HepG2 (cell line): ENCODE measurements at regions not wholly inside any gene's neighbourhood (a gene's known extent, or its start where the extent isn't known, plus 50 kb on each side); places are given as distances from the start of the nearest gene placed in this dataset.

Experiments
- ATAC-seq: fragments of 200-7000 bp; cut with Tn5 transposase; 3 replicates; pipeline ENCODE4 v1.9.1; 2020; ENCODE audit warnings: mild to moderate bottlenecking, moderate library complexity
- BruUV-seq: library from RNA; stranded (reverse); fragments of 400-500 nt; replicated peaks from 2 replicates; lab custom pipeline; 2021; lab: Mats Ljungman, UMichigan
- CTCF ChIA-PET: fragments of 300-600 bp; formaldehyde crosslinking; extraction: SDS; loops from one replicate; lab custom pipeline; 2021; ENCODE audit warnings: low total read pairs, inconsistent platforms, low intra/inter-chr PET ratio; lab: Yijun Ruan, JAX
- POLR2A ChIA-PET: fragments of 350-600 bp; sonication (Branson Sonifier 250); formaldehyde crosslinking; loops from one replicate; lab custom pipeline; 2020; ENCODE audit warnings: antibody characterized with exemption, inconsistent platforms; lab: Yijun Ruan, JAX
- DNase-seq: peaks from one replicate; pipeline ENCODE4 v3.0.0-alpha.2; 2015; ENCODE audit warnings: low spot score
- FAIRE-seq: peaks from 3 replicates; lab custom pipeline; 2011; peaks lifted over from hg19 to GRCh38; lab: Jason Lieb, UNC
- H2AFZ ChIP-seq: one replicate; pipeline ENCODE4 v1.6.1; 2011; ENCODE audit warnings: low read length, inconsistent platforms
- H3K27ac ChIP-seq: fragments of 300-600 bp; 3 replicates; pipeline ENCODE4 v1.8.0; 2011; ENCODE audit warnings: mixed run types, mild to moderate bottlenecking, mixed read lengths, low read length, inconsistent platforms; ENCODE audit not compliant: insufficient read depth; ENCODE audit errors: extremely low read length
- H3K27me3 ChIP-seq, 2 experiments: fragments of 200-600 bp in 1 of 2; 2 replicates in 1 of 2; 3 replicates in 1 of 2; pipeline versions ENCODE4 v1.6.0 to v1.8.0; 2011; ENCODE audit warnings: low read length in 2 of 2, mild to moderate bottlenecking in 2 of 2, moderate library complexity in 2 of 2, inconsistent platforms in 1 of 2; ENCODE audit not compliant: insufficient read depth in 2 of 2, control insufficient read depth in 1 of 2
- H3K36me3 ChIP-seq, 2 experiments: fragments of 200-600 bp in 1 of 2; replicated peaks in 1 of 2; 2 replicates in 1 of 2; 3 replicates in 1 of 2; pipeline versions ENCODE4 v1.5.1 to v1.8.0; 2011; ENCODE audit warnings: low read length in 2 of 2, inconsistent platforms in 1 of 2; ENCODE audit not compliant: insufficient read depth in 2 of 2, control insufficient read depth in 1 of 2
- H3K4me1 ChIP-seq: 2 replicates; pipeline ENCODE4 v1.5.1; 2012; ENCODE audit warnings: low read length, inconsistent platforms; ENCODE audit not compliant: insufficient read depth
- H3K4me2 ChIP-seq: 2 replicates; pipeline ENCODE4 v1.6.0; 2011; ENCODE audit warnings: low read depth, low read length, inconsistent platforms
- H3K4me3 ChIP-seq, 3 experiments: fragments of 200-600 bp in 1 of 3; sonication (generic), shearing (Covaris generic) in 1 of 3; replicated peaks in 1 of 3; 2 replicates each; pipeline ENCODE4 v1.5.1; 2011 to 2016; ENCODE audit warnings: low read length in 3 of 3, inconsistent platforms in 2 of 3, low read depth in 2 of 3, mild to moderate bottlenecking in 2 of 3, control low read depth in 1 of 3, mixed read lengths in 1 of 3; ENCODE audit not compliant: insufficient read depth in 1 of 3
- H3K79me2 ChIP-seq: one replicate; pipeline ENCODE4 v1.6.1; 2011; ENCODE audit warnings: low read length, inconsistent platforms; ENCODE audit not compliant: insufficient read depth
- H3K9ac ChIP-seq: 2 replicates; pipeline ENCODE4 v1.6.0; 2011; ENCODE audit warnings: mild to moderate bottlenecking, low read depth, low read length, inconsistent platforms; ENCODE audit not compliant: insufficient read depth
- H3K9me3 ChIP-seq: 2 replicates; pipeline ENCODE4 v1.5.1; 2012; ENCODE audit warnings: mild to moderate bottlenecking, low read length
- H4K20me1 ChIP-seq: 2 replicates; pipeline ENCODE4 v1.6.0; 2011; ENCODE audit warnings: inconsistent platforms, mild to moderate bottlenecking, low read length, moderate library complexity; ENCODE audit not compliant: insufficient read depth
- ASH2L ChIP-seq: fragments of 300-600, 200-600 bp; sonication (generic); IDR thresholded peaks from 2 replicates; pipeline ENCODE4 v1.7.0; 2017; ENCODE audit warnings: low read depth, mild to moderate bottlenecking, moderate library complexity, mixed read lengths, low read length; ENCODE audit not compliant: insufficient read length
- BCLAF1 ChIP-seq: fragments of 450-650 bp; IDR thresholded peaks from 2 replicates; pipeline ENCODE4 v1.6.1; 2017; ENCODE audit warnings: mild to moderate bottlenecking
- CEBPB ChIP-seq: IDR thresholded peaks from 2 replicates; pipeline ENCODE4 v1.6.1; 2011; ENCODE audit warnings: low read depth, low read length, improper control_type of control experiment, borderline replicate concordance
- FOSL1 ChIP-seq: sonication (generic); formaldehyde crosslinking; IDR thresholded peaks from 2 replicates; pipeline ENCODE4 v1.9.0; 2021; ENCODE audit warnings: missing genetic modification reagents, borderline replicate concordance
- FOXM1 ChIP-seq: sonication (generic); formaldehyde crosslinking; IDR thresholded peaks from 2 replicates; pipeline ENCODE4 v1.5.0; 2020; ENCODE audit warnings: missing genetic modification reagents
- FOXO1 ChIP-seq: sonication (generic); formaldehyde crosslinking; IDR thresholded peaks from 2 replicates; pipeline ENCODE4 v1.4.0; 2020; ENCODE audit warnings: missing genetic modification reagents
- MTA3 ChIP-seq: sonication (generic); formaldehyde crosslinking; IDR thresholded peaks from 2 replicates; pipeline ENCODE4 v1.4.0; 2020; ENCODE audit warnings: missing genetic modification reagents
- SIN3A ChIP-seq: IDR thresholded peaks from 2 replicates; pipeline ENCODE4 v1.6.1; 2011; ENCODE audit warnings: low read depth, mild to moderate bottlenecking, control low read depth, low read length, borderline replicate concordance
- ZNF230 ChIP-seq: sonication (generic); formaldehyde crosslinking; IDR thresholded peaks from 2 replicates; pipeline ENCODE4 v1.4.0; 2020; ENCODE audit warnings: mild to moderate bottlenecking, missing genetic modification reagents
- ZNF672 ChIP-seq: sonication (generic); formaldehyde crosslinking; IDR thresholded peaks from 2 replicates; pipeline ENCODE4 v1.8.1; 2022; ENCODE audit warnings: missing genetic modification reagents
- ZNF770 ChIP-seq: sonication (generic); formaldehyde crosslinking; IDR thresholded peaks from 2 replicates; pipeline ENCODE4 v1.5.0; 2020; ENCODE audit warnings: mild to moderate bottlenecking, missing genetic modification reagents
- ZNF790 ChIP-seq: sonication (generic); formaldehyde crosslinking; IDR thresholded peaks from 2 replicates; pipeline ENCODE4 v1.8.0; 2022; ENCODE audit warnings: missing genetic modification reagents, mild to moderate bottlenecking, borderline replicate concordance
- WGBS: methylation state at CpG from one replicate; pipeline ENCODE4 v1.1.6; 2017; ENCODE audit warnings: low lambda C conversion rate; 5-methylcytosine and 5-hydroxymethylcytosine counted together
- in situ Hi-C: cut with HindIII; loops from 2 replicates; pipeline ENCODE4 v1.10.0; 2017; ENCODE audit warnings: low pct_unique_long_range_greater_than_20kb; ENCODE audit not compliant: extremely low pct_ligation_motif_present
- intact Hi-C: fragments of 100-400 bp; cut with micrococcal nuclease; formaldehyde crosslinking; loops from one replicate; pipeline ENCODE4 v1.10.0; 2022; ENCODE audit not compliant: unreplicated experiment

- no peak for TF ChIP-seq ZNF770 (CRISPR knock-in tag)
- no peak for TF ChIP-seq FOXM1 (CRISPR knock-in tag)
- no peak for TF ChIP-seq ZNF230 (CRISPR knock-in tag)
- TF ChIP-seq ASH2L: no peak
- TF ChIP-seq ZNF672: no peak
- no peak for TF ChIP-seq ZNF790
- TF ChIP-seq FOSL1 (CRISPR knock-in tag): no peak
- TF ChIP-seq SIN3A: no peak
Measured at GRCh38 chr2:123179526-123179925, 845.6 kb upstream of the CNTNAP5 start (continued).

GRCh38 chr2:123195957-123196356 is 829.1 kb upstream of the CNTNAP5 start:
- H3K9me3 ChIP-seq: peaks cover 81% of the 10 kb centered on the region
- no peak overlapping the region for H3K4me2 ChIP-seq
- no peak overlapping the region for H3K27ac ChIP-seq
- H3K27me3 ChIP-seq: no peaks in the 10 kb centered on the region
- intact Hi-C loops: no loop called here
- POLR2A ChIA-PET: no interaction called here
- no peaks in the 10 kb centered on the region for H3K79me2 ChIP-seq
- H2AFZ ChIP-seq: no peak overlapping the region
- BruUV-seq: no TSS peak
- CTCF ChIA-PET: no interaction called here
- no peaks in the 10 kb centered on the region for H4K20me1 ChIP-seq
- TF ChIP-seq MTA3 (CRISPR knock-in tag) (no peak), BCLAF1 (no peak), CEBPB (peak; percentile 77; the same call in 1 of the 2 replicates), FOXO1 (CRISPR knock-in tag) (no peak)
- TF ChIP-seq, all 625 proteins: peak for 1
- no peaks in the 10 kb centered on the region for H3K4me1 ChIP-seq
- in situ Hi-C loops: no loop called here
- 71% methylated on average over 4 of the region's 4 CpGs for WGBS
- H3K9ac ChIP-seq: no peak overlapping the region
- H3K4me3 ChIP-seq: no peak overlapping the region
- ATAC-seq (no peak), FAIRE-seq (no peak), DNase-seq (no peak)
- no peaks in the 10 kb centered on the region for H3K36me3 ChIP-seq
